Stimulated activated CD8-positive, alpha-beta memory T cell treated with anti-CD3 and anti-CD28 coated beads, Interleukin-4, amount 100 ng/mL, for 1 hour (primary cell): ENCODE measurements at regions not wholly inside any gene's neighbourhood (a gene's known extent, or its start where the extent isn't known, plus 50 kb on each side); places are given as distances from the start of the nearest gene placed in this dataset.

ENCODE experiments used
- DNase-seq, 2 donors: peaks; one replicate each; pipeline ENCODE4 v3.0.0-alpha.2; 2020; ENCODE audit warnings: low read depth in 2 of 2, low spot score in 1 of 2

- DNase-seq: no peak
Measured at GRCh38 chr4:178712486-178712885, 1270.2 kb upstream of the AGA start.

DNA sequence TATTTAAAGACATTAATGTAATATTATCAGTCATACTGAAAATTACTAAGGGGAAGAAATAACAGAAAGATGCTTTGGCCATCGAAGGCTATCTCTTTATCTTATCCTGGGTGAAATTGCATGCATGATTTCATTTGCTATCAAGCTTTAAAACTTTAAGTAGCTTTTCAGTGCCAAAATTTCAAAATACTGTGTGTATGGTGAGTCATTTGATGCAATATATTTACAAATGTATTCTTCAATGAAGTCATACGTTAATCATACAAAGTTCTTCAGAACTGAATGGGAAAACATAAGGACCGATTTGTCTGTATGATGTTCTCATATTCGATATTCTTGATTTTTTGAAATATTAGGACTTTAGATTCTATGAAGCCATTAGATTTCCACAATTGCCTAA lies 1295.8 kb upstream of the AGA start:
- DNase-seq: no peak

GRCh38 chr4:178745203-178745602 lies 1303.0 kb upstream of the AGA start:
- no peak for DNase-seq

- no peak for DNase-seq
Measured at GRCh38 chr4:178752954-178753525, 1310.8 kb upstream of the AGA start.

DNA sequence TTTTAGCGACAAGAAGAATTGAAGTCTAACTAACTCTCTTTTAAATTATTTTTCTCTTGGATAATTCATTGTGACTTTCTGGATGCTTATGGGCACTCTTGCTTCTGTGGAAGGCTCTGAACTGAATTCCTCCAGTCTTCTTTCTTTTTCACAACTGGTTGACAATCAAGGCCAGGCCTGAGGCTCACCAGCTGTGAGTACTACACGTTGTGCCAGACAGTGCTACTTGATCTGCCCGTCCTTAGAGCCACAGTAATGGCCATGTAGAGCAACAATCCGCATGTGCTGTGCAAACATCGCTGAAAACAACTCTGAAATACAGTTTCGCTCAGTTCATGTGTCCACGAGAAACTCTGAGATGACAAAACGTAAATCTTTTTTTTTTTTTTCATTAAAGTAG lies 1336.3 kb upstream of the AGA start:
- DNase-seq: no peak

DNA sequence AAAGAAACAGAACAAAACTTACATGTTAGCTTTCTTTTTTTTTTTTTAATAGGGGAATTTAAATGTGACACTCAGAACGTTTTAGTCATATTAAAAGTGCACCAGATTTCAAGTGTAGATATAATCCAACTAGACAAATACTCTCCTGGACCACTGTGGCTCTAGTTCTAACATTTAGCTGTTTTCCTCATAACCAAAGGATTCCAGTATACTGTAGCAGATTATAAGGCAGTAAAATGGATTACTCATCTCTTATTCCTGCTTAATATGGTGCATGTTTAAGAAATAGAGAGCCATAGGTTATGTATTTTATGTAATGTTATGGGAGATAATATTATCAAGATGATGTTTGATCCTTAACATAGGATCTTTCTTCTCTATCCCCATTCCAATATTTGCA lies 1339.5 kb upstream of the AGA start:
- no peak for DNase-seq

GRCh38 chr4:178784491-178784890 lies 1342.3 kb upstream of the AGA start:
- DNase-seq: no peak

GRCh38 chr4:178789279-178789678 lies 1347.0 kb upstream of the AGA start:
- no peak for DNase-seq

GRCh38 chr4:178799204-178799603 lies 1357.0 kb upstream of the AGA start:
- no peak for DNase-seq

DNA sequence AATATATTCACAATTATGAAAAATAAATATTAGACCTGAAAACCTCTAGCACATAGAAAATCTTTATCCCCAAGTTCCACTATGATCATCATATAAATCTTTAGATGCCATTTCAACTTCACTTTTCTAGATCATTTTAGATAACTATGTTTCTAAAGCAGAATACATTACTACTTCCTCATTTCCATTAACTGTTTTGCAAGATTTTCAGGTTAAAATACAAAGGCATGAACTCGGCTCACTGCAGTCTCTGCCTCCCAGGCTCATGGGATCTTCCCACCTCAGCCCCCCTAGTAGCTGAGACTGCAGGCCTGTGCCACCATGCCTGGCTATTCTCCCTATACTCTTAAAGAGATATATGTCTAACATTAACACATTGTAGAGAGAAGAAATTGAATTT lies 1365.9 kb upstream of the AGA start:
- DNase-seq: no peak

DNA sequence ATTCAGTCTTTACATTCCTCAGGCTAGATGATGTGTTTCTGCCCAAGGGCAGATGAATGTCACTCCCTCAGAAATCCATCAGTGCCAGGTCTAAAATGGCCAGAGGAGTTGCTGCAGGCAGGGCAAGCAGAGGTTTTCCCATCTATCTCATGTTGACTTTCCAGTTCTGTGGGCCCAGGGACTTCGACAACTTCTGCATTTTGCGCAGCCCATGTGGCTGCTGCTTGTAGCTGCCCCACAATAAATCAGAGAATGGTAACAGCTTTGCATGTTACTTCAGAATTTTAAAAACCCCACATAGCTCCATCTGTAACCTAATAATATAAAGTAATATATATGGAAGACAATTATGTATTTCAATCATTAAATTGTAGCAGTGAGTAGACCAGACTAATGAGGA lies 1367.7 kb upstream of the AGA start:
- DNase-seq: no peak

GRCh38 chr4:178811356-178811755 lies 1369.1 kb upstream of the AGA start:
- DNase-seq: no peak

DNA sequence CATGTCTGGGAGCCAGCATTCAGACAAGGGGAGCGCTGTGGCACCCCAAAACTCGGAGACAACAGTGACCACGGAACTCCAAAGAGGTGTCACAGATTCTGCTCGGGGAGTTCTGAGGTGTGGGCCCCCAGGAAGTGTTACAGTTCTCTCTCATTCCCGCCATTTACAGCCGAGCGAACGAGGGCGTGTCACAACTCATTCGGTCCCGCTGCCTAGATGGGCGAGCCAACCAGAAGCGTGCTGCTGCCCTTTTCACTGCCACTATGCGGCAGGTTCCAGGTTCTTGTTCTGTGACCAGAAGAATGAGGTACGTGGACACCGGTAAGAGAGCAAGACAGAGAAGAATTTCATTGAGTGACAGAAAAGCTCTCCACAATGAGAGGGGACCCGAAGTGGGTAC lies 1370.6 kb upstream of the AGA start:
- no peak for DNase-seq

DNA sequence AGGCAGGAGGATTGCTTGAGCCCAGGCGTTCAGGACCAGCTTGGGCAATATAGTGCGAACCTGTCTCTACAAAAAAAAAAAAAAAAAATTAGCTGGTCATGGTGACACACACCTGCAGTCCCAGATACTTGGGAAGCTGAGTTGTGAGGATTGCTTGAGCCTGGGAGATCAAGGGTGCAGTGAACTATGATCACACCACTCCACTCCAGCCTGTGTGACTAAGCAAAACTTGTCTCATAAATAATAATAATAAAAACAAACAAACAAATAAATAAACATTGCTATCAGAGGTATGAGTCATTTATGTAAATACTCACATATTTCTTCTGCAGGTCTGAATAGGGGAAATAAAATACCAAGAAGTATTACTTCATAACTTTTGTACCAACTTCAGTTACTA lies 1372.7 kb upstream of the AGA start:
- no peak for DNase-seq

DNA sequence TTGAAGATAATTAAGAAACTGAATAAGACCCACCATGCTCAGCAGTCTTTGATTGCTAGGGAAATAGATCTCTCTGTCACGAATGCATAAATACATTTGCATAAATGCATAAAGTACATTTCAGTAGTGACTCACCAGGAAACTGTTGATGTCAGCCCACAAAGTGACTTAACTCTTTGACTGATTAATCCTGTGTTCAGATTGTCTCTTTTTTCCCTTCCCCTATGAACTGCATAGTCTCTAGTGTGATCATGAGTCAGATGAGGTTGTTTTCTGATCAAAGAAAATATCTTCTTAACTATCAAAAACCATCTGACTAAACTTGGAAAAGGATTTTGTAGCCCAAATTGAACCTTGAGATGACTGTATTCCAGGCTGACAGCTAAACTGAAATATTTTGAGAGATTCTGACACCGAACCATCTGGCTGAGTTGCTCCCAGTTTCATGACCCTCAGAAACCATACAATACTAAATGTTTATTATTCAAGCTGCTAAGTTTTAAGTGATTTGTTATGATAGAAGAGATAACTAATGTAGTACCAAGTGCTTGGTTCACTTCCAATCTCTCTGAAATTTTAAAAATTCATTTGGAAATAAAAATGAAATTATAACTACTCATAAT lies 1381.5 kb upstream of the AGA start:
- DNase-seq: no peak

DNA sequence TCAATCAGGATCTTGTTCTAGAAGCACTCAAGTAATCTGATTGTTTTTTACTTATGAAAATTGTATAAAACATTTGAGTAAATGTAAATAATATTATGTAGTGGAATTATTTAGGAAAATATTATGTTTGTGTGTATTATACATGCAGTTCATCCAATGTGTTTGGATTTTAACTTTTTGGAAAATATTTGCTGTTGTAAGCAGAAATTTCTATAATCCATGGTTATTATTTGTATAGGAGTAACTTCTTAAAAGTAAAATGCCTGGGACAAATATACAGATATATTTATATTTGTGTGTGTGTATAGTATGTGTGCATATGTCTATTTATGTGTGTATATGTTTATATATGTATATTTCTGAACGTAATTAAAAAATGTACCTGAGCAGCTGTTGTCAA lies 1394.6 kb upstream of the AGA start:
- no peak for DNase-seq

DNA sequence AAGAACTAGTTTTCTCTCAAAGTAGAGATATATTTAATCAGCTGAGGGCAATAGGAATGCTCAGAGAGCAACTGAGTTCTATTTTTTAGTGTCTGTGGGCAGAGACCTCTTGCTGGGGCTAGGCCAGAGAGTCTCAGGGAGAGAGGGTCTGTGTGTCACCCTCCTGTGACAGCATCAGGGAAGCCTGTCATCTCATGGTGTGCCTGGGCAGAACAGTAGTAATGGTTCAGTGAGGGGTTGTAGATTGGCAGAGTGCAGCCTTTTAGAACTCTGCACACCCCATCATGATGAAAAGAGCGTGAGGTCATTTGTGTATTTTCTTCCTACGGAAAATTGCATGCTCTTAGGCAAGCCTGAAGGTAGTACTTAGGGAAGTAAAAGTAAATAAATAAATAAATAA lies 1396.5 kb upstream of the AGA start:
- no peak for DNase-seq

- no peak for DNase-seq
Measured at GRCh38 chr4:178856139-178856800, 1414.0 kb upstream of the AGA start.

- no peak for DNase-seq
Measured at GRCh38 chr4:178871476-178871875, 1429.2 kb upstream of the AGA start.

DNA sequence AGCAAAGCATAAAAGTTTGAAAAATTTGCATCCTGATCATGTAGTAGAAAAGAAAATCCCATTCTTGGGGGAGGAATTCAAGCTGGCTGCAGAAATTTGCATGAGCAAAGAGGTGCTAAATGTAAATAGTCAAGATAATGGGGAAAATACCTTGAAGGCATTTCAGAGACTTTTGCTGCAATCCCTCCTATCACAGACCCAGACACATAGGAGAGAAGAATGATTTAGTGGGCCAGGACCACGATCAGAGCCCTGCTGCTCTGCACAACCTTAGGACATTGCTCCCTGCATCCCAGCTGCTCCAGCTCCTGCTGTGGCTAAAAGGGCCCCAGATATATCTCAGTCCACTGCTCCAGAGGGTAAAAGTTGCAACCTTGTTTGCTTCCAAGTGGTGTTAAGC lies 1439.7 kb upstream of the AGA start:
- DNase-seq: no peak

DNA sequence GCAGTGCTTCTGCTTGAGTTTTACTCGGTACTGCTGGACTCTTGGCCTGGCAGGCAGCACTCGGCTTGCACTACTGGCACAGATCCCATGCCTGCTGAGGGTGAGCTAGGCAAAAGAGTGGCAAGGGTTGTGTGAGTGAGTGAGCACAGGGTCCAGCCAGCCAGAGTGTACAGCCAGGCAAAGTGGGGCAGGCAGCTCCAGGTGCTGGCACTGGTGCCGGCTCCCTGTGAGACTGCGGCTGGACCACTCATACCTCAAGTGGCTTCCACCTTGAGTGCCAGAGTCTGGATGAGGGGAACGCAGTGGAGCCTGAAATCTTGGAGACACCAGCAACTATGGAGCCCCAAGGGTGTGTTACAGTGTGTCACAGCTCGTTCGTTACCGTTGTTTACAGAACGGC lies 1451.9 kb upstream of the AGA start:
- DNase-seq: no peak

DNA sequence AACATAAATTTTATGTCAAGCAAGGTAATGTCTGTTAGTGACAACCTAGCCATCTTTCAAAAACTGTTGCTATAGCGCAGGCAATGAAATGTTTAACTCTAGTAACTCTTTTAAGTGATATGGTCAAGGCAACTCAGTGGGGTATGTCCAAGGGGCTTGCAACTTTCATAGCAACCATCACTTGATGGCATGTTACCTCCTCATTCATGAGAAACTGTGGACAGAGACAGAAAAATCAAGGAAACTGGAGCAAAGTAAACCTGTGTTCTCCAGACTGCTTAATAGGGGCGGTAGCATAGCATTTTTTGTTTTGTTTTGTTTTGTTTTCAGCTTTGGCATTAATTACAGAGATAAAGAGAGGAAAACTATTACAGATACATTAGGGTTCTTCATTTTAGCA lies 1456.8 kb upstream of the AGA start:
- DNase-seq: no peak

GRCh38 chr4:178917756-178918155 lies 1475.5 kb upstream of the AGA start:
- DNase-seq: no peak
